GM12873 (cell line): ENCODE measurements at regions not wholly inside any gene's neighbourhood (a gene's known extent, or its start where the extent isn't known, plus 50 kb on each side); places are given as distances from the start of the nearest gene placed in this dataset.
A peak's percentile ranks its signal among the peaks of the same experiment; 100 is the strongest.

Experiments
- TF ChIP-seq, protein P1 (sequence below): IDR thresholded peaks from 2 replicates; pipeline ENCODE4 v1.5.1; 2012; ENCODE audit warnings: low read depth, mild to moderate bottlenecking, moderate library complexity, low read length, control low read depth; ENCODE audit not compliant: insufficient read depth; ENCODE audit errors: missing control alignments

DNA sequence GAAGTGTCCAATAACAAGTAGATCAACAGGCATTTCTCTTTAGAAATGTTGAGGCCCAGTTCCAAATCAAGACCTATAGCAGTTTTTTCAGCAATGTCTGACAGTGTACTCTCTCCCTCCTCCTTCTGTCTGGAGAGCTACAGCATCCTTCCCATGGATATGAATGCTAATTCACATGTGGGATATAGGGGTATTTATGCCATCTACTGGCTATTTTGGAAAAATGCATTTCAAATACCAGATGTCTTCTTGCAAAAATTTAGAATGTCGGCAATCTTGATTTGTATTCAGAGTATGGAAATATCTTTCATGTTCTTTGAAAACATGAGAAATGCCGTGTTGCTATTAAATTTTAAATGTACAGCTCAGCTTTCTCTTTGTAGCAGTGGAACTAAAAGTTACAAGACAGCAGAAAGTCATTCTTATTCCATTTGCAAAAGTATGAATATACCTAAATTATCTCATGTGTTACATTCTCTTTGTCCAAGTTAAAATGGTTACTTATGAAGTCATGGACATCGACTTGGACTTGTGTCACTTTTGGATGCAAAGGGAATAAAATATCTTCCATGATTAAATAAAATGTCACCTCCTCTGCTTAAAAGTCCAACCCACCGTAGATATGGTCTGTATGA, 647.8 kb downstream of the TAF11L14 start:
- TF ChIP-seq, protein P1, sequence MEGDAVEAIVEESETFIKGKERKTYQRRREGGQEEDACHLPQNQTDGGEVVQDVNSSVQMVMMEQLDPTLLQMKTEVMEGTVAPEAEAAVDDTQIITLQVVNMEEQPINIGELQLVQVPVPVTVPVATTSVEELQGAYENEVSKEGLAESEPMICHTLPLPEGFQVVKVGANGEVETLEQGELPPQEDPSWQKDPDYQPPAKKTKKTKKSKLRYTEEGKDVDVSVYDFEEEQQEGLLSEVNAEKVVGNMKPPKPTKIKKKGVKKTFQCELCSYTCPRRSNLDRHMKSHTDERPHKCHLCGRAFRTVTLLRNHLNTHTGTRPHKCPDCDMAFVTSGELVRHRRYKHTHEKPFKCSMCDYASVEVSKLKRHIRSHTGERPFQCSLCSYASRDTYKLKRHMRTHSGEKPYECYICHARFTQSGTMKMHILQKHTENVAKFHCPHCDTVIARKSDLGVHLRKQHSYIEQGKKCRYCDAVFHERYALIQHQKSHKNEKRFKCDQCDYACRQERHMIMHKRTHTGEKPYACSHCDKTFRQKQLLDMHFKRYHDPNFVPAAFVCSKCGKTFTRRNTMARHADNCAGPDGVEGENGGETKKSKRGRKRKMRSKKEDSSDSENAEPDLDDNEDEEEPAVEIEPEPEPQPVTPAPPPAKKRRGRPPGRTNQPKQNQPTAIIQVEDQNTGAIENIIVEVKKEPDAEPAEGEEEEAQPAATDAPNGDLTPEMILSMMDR: peak; percentile 33

DNA sequence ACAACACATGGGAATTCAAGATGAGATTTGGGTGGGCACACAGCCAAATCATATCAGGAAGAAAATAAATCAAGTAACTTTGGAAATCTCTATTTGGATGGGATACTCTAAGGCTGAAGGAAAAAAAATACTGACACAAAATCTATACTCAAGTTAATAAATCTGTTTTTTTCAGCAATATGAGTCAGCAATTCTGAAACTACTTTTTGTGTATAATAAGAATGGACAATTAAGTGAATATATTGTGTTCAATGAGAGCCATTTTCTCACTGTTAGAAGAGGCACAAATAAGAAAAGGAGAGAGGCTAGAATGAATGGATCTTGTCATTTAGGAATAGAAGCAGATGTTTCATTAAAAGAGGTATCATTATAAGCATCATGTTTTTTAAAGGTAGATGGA, 651.0 kb downstream of the TAF11L14 start:
- TF ChIP-seq, protein P1: no peak

DNA sequence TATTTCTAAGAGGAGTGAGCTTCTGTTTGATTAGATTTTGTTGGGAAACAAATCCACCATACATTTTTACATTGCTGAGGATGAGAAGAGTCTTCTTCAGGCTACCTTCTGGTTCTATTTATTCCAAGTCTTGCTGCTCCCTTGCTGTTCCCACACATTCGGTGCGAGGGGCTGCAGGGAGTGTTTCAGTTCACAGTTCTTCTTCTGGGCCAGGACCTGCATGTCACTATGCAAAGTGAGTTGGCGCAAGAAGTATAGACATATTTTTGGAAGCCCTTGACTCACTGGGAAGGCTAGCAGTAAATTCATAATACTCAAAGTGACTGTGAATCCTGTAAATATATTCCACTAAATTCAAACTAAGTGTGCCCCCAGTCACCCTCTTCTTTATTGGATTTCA, 657.9 kb downstream of the TAF11L14 start:
- TF ChIP-seq, protein P1: no peak

DNA sequence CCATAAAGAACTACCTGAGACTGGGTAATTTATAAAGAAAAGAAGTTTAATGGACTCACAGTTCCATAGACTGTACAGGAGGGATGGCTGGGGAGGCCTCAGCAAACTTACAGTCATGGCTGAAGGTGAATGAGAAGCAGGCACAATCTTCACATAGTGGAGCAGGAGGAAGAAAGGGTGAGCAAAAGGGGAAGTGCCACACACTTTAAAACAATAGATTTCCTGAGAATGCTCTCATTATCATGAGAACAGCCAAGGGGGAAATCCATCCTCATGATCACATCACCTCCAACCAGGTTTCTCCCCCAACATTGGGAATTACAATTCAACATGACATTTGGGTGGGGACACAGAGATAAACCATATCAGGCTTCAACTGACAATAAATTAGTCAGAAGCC, 664.9 kb downstream of the TAF11L14 start:
- TF ChIP-seq, protein P1: no peak

DNA sequence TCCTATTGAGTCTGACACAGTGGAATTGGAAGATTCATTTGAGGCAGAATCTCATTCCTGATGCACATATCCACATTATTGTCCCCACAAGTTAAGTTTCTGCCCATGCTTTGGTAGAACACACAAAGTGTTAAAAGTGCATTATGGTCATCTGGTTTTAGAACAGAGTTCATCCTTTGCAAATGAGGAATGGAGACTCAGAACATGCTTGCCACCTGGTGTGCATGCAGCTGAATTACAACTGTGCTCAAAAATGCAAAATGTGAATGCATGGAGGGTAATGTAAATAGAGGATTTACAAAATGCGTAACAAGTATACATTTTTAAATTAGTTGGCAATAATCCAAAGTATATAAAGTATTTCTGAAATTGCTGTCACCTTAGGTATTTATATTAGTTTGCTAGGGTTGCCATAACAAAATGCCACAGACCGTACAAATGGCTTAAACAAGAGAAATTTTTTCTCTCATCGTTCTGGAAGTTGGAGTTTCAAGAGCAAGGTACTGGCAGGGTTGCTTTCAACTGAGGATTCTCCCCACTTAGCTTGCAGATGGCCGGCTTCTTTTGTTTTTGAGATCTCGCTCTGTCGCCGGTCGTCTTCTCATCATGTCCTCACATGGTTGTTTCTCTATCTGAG, 671.1 kb downstream of the TAF11L14 start:
- TF ChIP-seq, protein P1: peak; percentile 71

DNA sequence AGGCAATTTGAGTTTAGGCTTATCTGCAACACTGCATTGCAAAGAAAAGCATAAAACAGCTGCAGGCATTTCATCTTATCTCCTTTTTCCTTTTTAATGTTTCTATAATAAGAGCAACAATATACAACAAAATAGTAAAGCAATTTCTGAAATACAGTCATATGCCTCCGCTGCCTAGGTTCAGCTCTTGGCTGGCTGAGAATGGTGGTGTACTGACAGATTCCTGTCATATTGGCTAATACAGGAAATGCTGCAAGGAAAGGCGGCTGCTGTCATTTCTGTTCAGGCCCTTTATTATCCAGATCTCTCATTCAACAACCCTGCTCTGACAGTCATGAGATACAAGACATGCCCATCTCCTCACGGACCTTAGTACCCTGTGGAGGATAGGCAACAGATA, 677.0 kb downstream of the TAF11L14 start:
- TF ChIP-seq, protein P1: no peak

DNA sequence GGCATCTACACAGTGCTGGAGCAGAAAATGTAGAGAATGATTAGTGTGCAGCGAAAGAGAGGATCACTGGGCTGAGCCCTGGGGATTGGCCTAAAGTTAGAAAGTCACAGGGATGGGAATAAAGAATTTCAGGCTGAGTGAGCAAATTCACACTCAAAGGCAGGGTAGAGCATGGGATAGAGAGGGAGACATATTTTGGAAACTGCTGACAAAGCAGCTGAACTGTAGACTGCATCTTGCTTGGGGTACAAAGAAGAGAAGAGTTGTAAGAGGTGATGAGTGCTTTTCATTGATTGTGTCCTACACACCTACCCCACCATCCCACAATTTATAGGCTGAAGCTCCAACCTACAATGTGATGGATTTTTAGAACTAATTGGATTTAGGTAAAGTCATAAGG, 677.8 kb downstream of the TAF11L14 start:
- TF ChIP-seq, protein P1: no peak
